Neural progenitor cell (in vitro differentiated cells): ENCODE measurements at regions not wholly inside any gene's neighbourhood (a gene's known extent, or its start where the extent isn't known, plus 50 kb on each side); places are given as distances from the start of the nearest gene placed in this dataset.

Source experiments
- CTCF ChIP-seq: fragments of 200-600 bp; sonication (generic); IDR thresholded peaks from 2 replicates; pipeline ENCODE4 v1.5.1; 2017; ENCODE audit warnings: antibody characterized with exemption, mild to moderate bottlenecking
- EZH2 ChIP-seq: fragments of 200-600 bp; sonication (generic); IDR thresholded peaks from 2 replicates; pipeline ENCODE4 v1.6.1; 2017; ENCODE audit warnings: antibody characterized with exemption, mild to moderate bottlenecking, moderate library complexity
- EZH2phosphoT487 ChIP-seq: fragments of 200-600 bp; sonication (generic); IDR thresholded peaks from 2 replicates; pipeline ENCODE4 v1.6.1; 2017; ENCODE audit warnings: antibody characterized with exemption

- TF ChIP-seq CTCF (no peak), EZH2 (no peak), EZH2phosphoT487 (no peak)
Measured at GRCh38 chr5:56575821-56576220, 239.5 kb upstream of the MAP3K1 start.
